ENCODE measurements at regions not wholly inside any gene's neighbourhood (a gene's known extent, or its start where the extent isn't known, plus 50 kb on each side); places are given as distances from the start of the nearest gene placed in this dataset.

GRCh38 chr2:129929321-129930290, 49.9 kb upstream of the RAB6C start:
- Histone ChIP-seq H3K4me1 (replicated peaks; ENCODE audit: insufficient read depth) (no peaks in the 10 kb centered on the region), H3K4me2 (no peak overlapping the region), H3K9me2 (ENCODE audit: insufficient read depth) (no peaks in the 10 kb centered on the region), H3K36me3 (ENCODE audit: low read depth) (no peaks in the 10 kb centered on the region), H3F3A (ENCODE audit: insufficient read depth, low read depth) (no peaks in the 10 kb centered on the region), H4K20me1 (ENCODE audit: insufficient read depth) (no peaks in the 10 kb centered on the region), H3K4me3 (no peak overlapping the region), H3K27me3 (ENCODE audit: insufficient read depth, low read depth) (peaks cover 46% of the 10 kb centered on the region), H2AFZ (no peak overlapping the region), H3K27ac (no peak overlapping the region), H3K79me2 (ENCODE audit: low read depth) (no peaks in the 10 kb centered on the region), H3K9me3 (ENCODE audit: insufficient read depth, low read depth) (no peaks in the 10 kb centered on the region)
- TF ChIP-seq CTCF (conservative IDR thresholded peaks at IDR 0.05) (no peak), EZH2 (IDR thresholded peaks at IDR 0.05; ENCODE audit: low read depth) (no peak)
- no peak for DNase-seq
- intact Hi-C loops (cut with micrococcal nuclease; ENCODE audit: unreplicated experiment), result loop anchor here (10.0 kb wide), 1 partner anchor 1865 kb away; no protein-coding TSS in a partner anchor
- no TSS peak for BruUV-seq (replicated peaks)
- POLR2A ChIA-PET (ENCODE audit: unreplicated experiment), result no interaction called here
- CTCF ChIA-PET, result interaction anchor here (0.6 kb wide), 1 partner anchor 27 kb away, joined by 4 read pairs; no protein-coding TSS in a partner anchor
